Lower leg skin (tissue), 3 donors: ENCODE measurements at regions not wholly inside any gene's neighbourhood (a gene's known extent, or its start where the extent isn't known, plus 50 kb on each side); places are given as distances from the start of the nearest gene placed in this dataset.

ENCODE experiments used
- POLR2A ChIP-seq, 2 donors: fragments of 450-650 bp; IDR thresholded peaks; one replicate each; pipeline ENCODE4 v1.6.1; 2016 to 2017; ENCODE audit warnings: antibody characterized with exemption in 2 of 2, mild to moderate bottlenecking in 1 of 2, moderate library complexity in 1 of 2
- TF ChIP-seq, protein P1 (sequence below), 3 donors: fragments of 450-650 bp; IDR thresholded peaks; one replicate each; pipeline ENCODE4 v1.5.1; 2016; ENCODE audit warnings: antibody characterized with exemption in 3 of 3, mild to moderate bottlenecking in 3 of 3, moderate library complexity in 2 of 3

DNA sequence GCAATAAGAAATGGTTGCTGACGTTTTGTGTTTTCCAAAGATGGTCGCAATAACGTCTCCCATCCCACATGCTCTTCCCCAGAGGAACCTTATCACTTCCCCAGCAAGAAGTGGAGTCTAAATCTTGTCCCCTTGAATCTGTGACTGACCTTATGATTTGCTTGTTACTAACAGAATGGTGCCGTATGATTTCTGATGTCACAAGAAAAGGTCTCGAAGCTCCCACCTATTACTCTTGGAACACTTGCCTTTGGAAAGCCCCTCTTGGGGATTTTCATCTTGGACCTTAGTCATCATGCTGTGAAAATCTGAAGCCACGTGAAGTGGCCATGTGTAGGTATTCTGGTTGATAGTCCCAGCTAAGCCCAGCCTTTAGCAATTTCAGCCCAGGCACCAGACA, 86.2 kb upstream of the GLS start:
- TF ChIP-seq, protein P1, sequence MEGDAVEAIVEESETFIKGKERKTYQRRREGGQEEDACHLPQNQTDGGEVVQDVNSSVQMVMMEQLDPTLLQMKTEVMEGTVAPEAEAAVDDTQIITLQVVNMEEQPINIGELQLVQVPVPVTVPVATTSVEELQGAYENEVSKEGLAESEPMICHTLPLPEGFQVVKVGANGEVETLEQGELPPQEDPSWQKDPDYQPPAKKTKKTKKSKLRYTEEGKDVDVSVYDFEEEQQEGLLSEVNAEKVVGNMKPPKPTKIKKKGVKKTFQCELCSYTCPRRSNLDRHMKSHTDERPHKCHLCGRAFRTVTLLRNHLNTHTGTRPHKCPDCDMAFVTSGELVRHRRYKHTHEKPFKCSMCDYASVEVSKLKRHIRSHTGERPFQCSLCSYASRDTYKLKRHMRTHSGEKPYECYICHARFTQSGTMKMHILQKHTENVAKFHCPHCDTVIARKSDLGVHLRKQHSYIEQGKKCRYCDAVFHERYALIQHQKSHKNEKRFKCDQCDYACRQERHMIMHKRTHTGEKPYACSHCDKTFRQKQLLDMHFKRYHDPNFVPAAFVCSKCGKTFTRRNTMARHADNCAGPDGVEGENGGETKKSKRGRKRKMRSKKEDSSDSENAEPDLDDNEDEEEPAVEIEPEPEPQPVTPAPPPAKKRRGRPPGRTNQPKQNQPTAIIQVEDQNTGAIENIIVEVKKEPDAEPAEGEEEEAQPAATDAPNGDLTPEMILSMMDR (IDR thresholded peaks at IDR 0.05) = no peak
- no peak for TF ChIP-seq POLR2A (IDR thresholded peaks at IDR 0.05)
